ENCODE measurements at regions not wholly inside any gene's neighbourhood (a gene's known extent, or its start where the extent isn't known, plus 50 kb on each side); places are given as distances from the start of the nearest gene placed in this dataset.

- ATAC-seq (no peak), DNase-seq (no peak)
- Mint-ChIP-seq H3K4me1 (no peaks in the 10 kb centered on the region), H3K36me3 (ENCODE audit: low read depth) (no peaks in the 10 kb centered on the region), H3K9me3 (ENCODE audit: low read depth) (peaks cover under 1% of the 10 kb centered on the region), H3K27ac (no peak overlapping the region), H3K27me3 (no peaks in the 10 kb centered on the region), H3K4me3 (no peak overlapping the region)
- ChIA-PET CTCF (no interaction called here), POLR2A (no interaction called here)
- intact Hi-C loops (cut with DNase I, micrococcal nuclease), result no loop called here
These were observed 153.9 kb downstream of the SMC2 start for GRCh38 chr9:104247899-104248460.

DNA sequence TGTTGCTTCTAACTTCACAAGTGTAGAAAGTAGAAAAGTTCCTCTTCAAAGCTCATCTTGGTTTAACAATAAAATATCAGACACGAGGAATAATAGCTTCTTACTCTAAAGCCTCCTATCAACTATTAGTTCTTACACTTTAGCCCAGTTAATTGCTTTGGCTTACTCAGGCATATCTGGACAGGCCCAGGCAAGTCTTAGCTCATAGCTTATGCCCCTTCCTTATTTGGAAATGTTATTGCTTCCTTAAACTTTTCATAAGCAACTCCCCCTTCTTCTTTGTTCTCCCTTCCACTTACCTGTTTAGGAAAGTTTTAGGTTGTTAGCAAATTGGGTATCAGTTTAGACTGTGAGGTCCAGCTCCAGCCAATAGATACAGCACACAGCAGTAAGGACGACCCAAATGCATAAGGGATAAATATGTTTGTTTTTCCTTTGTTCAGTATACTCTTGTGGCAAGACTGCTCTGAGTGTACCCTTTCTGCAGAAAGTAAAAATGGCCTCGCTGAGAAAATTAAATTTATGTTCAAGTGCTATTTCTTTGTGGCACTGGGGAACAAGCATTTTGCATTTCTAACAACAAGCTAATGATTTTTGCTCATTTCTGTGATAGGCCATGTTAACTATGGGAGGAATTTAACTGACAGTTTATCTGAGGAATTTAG, 162.1 kb downstream of the SMC2 start:
- Mint-ChIP-seq H3K27ac (no peak overlapping the region), H3K36me3 (ENCODE audit: low read depth) (no peaks in the 10 kb centered on the region), H3K4me3 (no peak overlapping the region), H3K9me3 (ENCODE audit: low read depth) (peaks cover 6% of the 10 kb centered on the region), H3K4me1 (no peaks in the 10 kb centered on the region), H3K27me3 (peaks cover 2% of the 10 kb centered on the region)
- POLR2A ChIA-PET, result no interaction called here
- CTCF ChIA-PET, result no interaction called here
- DNase-seq (no peak), ATAC-seq (no peak)
- intact Hi-C loops (cut with DNase I, micrococcal nuclease), result no loop called here

- no peak for ATAC-seq
- ChIA-PET CTCF (no interaction called here), POLR2A (no interaction called here)
- Mint-ChIP-seq H3K27me3 (peaks cover 2% of the 10 kb centered on the region), H3K27ac (no peak overlapping the region), H3K4me3 (no peak overlapping the region), H3K36me3 (ENCODE audit: low read depth) (no peaks in the 10 kb centered on the region), H3K9me3 (ENCODE audit: low read depth) (peaks cover 6% of the 10 kb centered on the region), H3K4me1 (no peaks in the 10 kb centered on the region)
- intact Hi-C loops (cut with DNase I, micrococcal nuclease), result no loop called here
- no peak for DNase-seq
These were observed 162.6 kb downstream of the SMC2 start for GRCh38 chr9:104256696-104257062.

- peaks cover 2% of the 10 kb centered on the region for H3K27me3 Mint-ChIP-seq
- no peaks in the 10 kb centered on the region for H3K36me3 Mint-ChIP-seq (ENCODE audit: low read depth)
- intact Hi-C loops (cut with DNase I, micrococcal nuclease), result no loop called here
- ChIA-PET POLR2A (no interaction called here), CTCF (no interaction called here)
- DNase-seq, result no peak
- ATAC-seq, result no peak
- H3K27ac Mint-ChIP-seq, result no peak overlapping the region
- no peaks in the 10 kb centered on the region for H3K4me1 Mint-ChIP-seq
- H3K4me3 Mint-ChIP-seq, result no peak overlapping the region
- H3K9me3 Mint-ChIP-seq (ENCODE audit: low read depth), result peaks cover 4% of the 10 kb centered on the region
These were observed 164.3 kb downstream of the SMC2 start for GRCh38 chr9:104258296-104259011.

DNA sequence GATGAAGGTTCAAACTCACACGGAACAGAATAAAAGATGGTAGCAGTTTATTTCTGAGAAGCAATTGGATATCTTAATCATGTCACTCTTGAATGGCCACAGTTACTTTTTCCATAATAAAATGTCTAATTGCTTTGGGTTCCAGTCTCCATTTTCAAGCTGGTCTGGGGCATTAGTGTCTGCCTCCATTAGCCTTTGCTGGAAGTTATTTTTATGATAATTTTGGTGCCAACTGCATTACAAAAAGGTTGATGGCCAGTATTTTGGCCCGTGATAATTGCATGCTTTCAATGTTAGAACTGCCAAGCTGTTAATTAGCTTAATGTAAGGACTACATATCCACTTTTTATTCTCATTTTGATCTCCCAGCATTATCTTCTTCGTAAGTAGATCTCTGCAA, 165.9 kb downstream of the SMC2 start:
- no peak for DNase-seq
- H3K9me3 Mint-ChIP-seq (ENCODE audit: low read depth), result peaks cover 4% of the 10 kb centered on the region
- no peaks in the 10 kb centered on the region for H3K36me3 Mint-ChIP-seq (ENCODE audit: low read depth)
- H3K27me3 Mint-ChIP-seq, result peaks cover 2% of the 10 kb centered on the region
- no peaks in the 10 kb centered on the region for H3K4me1 Mint-ChIP-seq
- no peak overlapping the region for H3K4me3 Mint-ChIP-seq
- no peak overlapping the region for H3K27ac Mint-ChIP-seq
- intact Hi-C loops (cut with DNase I, micrococcal nuclease), result no loop called here
- no peak for ATAC-seq
- ChIA-PET POLR2A (no interaction called here), CTCF (no interaction called here)

DNA sequence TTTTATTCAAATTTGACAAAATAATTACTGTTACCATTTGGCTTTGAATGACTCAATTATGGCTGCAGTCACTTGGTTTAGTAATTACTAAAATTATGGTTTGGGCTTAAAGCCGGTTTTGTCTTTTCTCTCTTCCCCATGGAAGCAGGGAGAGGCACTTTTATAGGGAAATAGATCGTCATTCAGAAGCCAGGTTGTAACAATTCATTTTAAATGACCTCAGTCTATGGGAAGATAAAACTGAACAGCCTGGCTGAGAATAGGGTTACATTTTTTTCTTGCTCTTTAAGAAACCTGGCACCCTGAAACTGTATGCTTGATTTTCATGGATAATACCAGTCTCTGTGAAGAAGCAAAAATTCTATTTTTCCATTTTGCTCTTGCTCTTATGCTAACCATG, 169.8 kb downstream of the SMC2 start:
- Mint-ChIP-seq H3K27me3 (peaks cover 2% of the 10 kb centered on the region), H3K4me1 (no peaks in the 10 kb centered on the region), H3K4me3 (no peak overlapping the region), H3K27ac (no peak overlapping the region), H3K36me3 (ENCODE audit: low read depth) (no peaks in the 10 kb centered on the region), H3K9me3 (ENCODE audit: low read depth) (no peaks in the 10 kb centered on the region)
- CTCF ChIA-PET, result interaction anchor here (0.6 kb wide), 1 partner anchor 1935 kb away, joined by 3 read pairs; no protein-coding TSS in a partner anchor
- POLR2A ChIA-PET, result no interaction called here
- no peak for DNase-seq
- intact Hi-C loops (cut with DNase I, micrococcal nuclease), result no loop called here
- no peak for ATAC-seq

DNA sequence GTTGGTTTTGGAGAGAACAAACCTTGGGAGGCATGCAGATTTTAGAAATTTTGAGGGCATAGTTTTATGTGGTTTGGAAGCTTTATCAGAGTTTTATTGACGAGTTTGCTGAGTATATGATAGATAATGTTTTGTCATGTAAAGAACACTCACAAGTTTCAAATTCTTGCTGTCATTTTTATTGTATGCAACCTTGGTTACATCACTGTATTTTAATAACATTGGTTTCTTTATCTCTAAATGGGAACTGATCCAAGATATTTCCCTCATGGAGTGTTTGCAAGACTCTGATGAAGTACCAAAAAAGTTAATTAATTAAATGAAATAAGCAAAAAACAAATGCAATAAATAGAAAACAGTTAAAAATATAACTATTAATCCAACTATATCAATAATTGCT, 170.3 kb downstream of the SMC2 start:
- ATAC-seq, result no peak
- H3K4me1 Mint-ChIP-seq, result no peaks in the 10 kb centered on the region
- no peak overlapping the region for H3K27ac Mint-ChIP-seq
- DNase-seq, result no peak
- ChIA-PET CTCF (no interaction called here), POLR2A (no interaction called here)
- H3K36me3 Mint-ChIP-seq (ENCODE audit: low read depth), result no peaks in the 10 kb centered on the region
- H3K9me3 Mint-ChIP-seq (ENCODE audit: low read depth), result no peaks in the 10 kb centered on the region
- peaks cover 2% of the 10 kb centered on the region for H3K27me3 Mint-ChIP-seq
- intact Hi-C loops (cut with DNase I, micrococcal nuclease), result no loop called here
- no peak overlapping the region for H3K4me3 Mint-ChIP-seq

DNA sequence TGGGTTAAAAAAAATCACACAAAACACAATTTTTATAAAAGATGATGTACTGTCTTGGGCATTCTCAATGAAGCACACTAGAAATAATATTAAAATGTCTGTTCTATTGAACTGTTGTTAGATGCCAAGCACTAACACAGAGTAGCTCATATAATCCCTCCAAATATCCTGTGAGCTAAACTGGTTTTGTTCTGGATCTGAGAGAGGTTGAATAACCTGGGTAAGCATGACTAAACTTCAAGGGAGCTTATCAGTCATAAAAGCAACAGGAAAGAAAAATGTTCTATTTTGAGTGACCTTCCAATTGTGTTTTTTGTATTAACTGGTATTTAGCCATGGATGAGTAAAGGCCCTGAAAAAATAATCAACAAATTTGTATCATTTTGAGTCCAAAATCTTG, 175.3 kb downstream of the SMC2 start:
- intact Hi-C loops (cut with DNase I, micrococcal nuclease), result no loop called here
- no peak overlapping the region for H3K27ac Mint-ChIP-seq
- no peak overlapping the region for H3K4me3 Mint-ChIP-seq
- H3K27me3 Mint-ChIP-seq, result no peaks in the 10 kb centered on the region
- no peaks in the 10 kb centered on the region for H3K9me3 Mint-ChIP-seq (ENCODE audit: low read depth)
- ChIA-PET CTCF (no interaction called here), POLR2A (no interaction called here)
- no peaks in the 10 kb centered on the region for H3K4me1 Mint-ChIP-seq
- ATAC-seq (no peak), DNase-seq (no peak)
- H3K36me3 Mint-ChIP-seq (ENCODE audit: low read depth), result no peaks in the 10 kb centered on the region

DNA sequence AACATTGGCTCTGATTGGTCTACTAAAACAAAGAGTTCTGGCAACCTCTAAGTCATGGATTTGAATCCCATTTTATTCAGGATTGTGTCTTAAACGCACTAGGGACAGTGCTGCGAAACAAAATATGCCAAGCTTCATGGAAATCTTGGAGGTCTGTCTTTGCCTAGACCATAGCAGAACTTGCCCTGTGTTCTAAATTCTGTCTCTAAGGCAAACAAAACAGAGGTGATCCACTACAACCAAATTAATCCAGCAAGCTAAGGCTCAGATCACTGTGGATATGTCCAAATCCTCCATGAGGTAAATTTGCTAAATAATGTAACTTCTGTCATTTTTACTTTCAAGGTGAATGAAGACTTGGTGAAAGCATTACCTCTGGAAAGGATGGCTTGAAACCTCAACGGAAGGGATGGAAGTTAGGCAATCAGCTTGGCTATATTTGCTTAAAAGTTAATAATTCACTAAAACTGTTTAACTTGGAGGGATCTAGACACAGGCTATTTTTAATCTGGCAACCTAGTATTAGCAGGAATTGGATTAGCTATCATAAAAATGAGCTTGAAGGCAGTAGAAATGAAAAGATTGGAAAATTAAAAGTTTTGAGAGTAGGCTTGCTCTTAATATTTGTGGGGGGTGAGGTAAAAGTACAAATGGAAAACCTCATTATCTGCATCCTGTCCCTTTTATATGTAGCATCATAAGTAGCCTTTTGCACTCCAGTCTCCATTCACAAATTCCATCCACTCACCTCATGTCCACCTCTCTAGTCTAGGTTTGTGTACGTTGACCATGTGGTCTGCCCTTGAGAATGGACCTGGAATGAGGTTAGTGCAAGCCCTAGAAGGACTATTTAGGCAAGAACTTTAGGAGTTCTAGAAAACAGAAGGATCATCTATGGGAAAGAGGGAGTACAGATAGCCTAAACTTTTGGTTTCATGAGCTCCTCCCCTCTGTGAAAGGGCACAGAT, 176.2 kb downstream of the SMC2 start:
- no peaks in the 10 kb centered on the region for H3K4me1 Mint-ChIP-seq
- DNase-seq, result no peak
- intact Hi-C loops (cut with DNase I, micrococcal nuclease), result loop anchor here in 1 of 2 experiments (10.0 kb wide), 1 partner anchor 75 kb away; no protein-coding TSS in a partner anchor
- no peaks in the 10 kb centered on the region for H3K9me3 Mint-ChIP-seq (ENCODE audit: low read depth)
- no peak overlapping the region for H3K27ac Mint-ChIP-seq
- no peaks in the 10 kb centered on the region for H3K27me3 Mint-ChIP-seq
- H3K4me3 Mint-ChIP-seq, result no peak overlapping the region
- ChIA-PET CTCF (no interaction called here), POLR2A (no interaction called here)
- no peaks in the 10 kb centered on the region for H3K36me3 Mint-ChIP-seq (ENCODE audit: low read depth)
- no peak for ATAC-seq

- Mint-ChIP-seq H3K27ac (no peak overlapping the region), H3K36me3 (ENCODE audit: low read depth) (no peaks in the 10 kb centered on the region), H3K9me3 (ENCODE audit: low read depth) (peaks cover 3% of the 10 kb centered on the region), H3K4me3 (no peak overlapping the region), H3K27me3 (no peaks in the 10 kb centered on the region), H3K4me1 (no peaks in the 10 kb centered on the region)
- POLR2A ChIA-PET, result no interaction called here
- CTCF ChIA-PET, result no interaction called here
- intact Hi-C loops (cut with DNase I, micrococcal nuclease), result loop anchor here in 1 of 2 experiments (10.0 kb wide), 1 partner anchor 82 kb away; no protein-coding TSS in a partner anchor
- ATAC-seq (no peak), DNase-seq (no peak)
These were observed 182.7 kb downstream of the SMC2 start for GRCh38 chr9:104276709-104277245.

DNA sequence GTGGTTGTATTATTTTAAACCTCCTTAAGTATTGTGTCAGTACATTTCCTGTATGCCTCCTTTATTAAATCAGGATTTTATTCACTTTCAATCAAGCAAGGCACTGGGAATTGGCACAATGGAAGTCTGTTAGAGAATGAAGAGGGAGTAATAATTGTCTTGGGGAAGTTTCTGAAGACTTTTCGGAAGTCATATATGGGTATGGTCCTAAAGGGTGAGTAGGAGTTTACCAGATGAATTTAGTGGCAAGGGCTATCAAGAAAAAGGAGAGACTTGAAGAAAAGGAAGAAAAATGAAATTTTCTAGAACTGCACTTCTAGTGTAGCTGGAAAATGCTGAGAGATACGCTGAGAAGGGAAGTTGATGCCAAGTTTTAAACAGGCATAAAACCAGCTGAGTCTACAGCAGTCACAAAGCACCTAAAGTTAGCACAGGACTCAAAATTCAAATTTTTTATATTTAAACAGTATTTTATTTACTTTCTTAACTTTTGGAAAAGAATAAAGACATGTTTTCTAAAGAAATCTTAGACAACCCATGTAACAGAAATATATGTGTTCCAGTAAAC, 184.9 kb downstream of the SMC2 start:
- Mint-ChIP-seq H3K9me3 (ENCODE audit: low read depth) (peaks cover 3% of the 10 kb centered on the region), H3K27me3 (no peaks in the 10 kb centered on the region), H3K36me3 (ENCODE audit: low read depth) (no peaks in the 10 kb centered on the region), H3K4me1 (no peaks in the 10 kb centered on the region), H3K4me3 (no peak overlapping the region), H3K27ac (no peak overlapping the region)
- POLR2A ChIA-PET, result no interaction called here
- intact Hi-C loops (cut with DNase I, micrococcal nuclease), result loop anchor here in 1 of 2 experiments (10.0 kb wide), 1 partner anchor 84 kb away; no protein-coding TSS in a partner anchor
- no peak for ATAC-seq
- CTCF ChIA-PET, result no interaction called here
- DNase-seq, result no peak
